HUDEP-2 (cell line): ENCODE measurements at regions not wholly inside any gene's neighbourhood (a gene's known extent, or its start where the extent isn't known, plus 50 kb on each side); places are given as distances from the start of the nearest gene placed in this dataset.
"Not testable (repeated sequence)": the region's sequence is repeated elsewhere in the genome, so short reads cannot be mapped to it uniquely, and the experiment has no call there.

Source experiments
- DNase-seq, 76 experiments: peaks; one replicate each; lab custom pipeline; 2025; ENCODE audit not compliant: unreplicated experiment in 76 of 76; lab: John Stamatoyannopoulos, UW

- DNase-seq, result no peak
Measured at GRCh38 chr1:58201492-58202106, 344.9 kb downstream of the OMA1 start.

- no peak for DNase-seq
Measured at GRCh38 chr1:58200437-58200836, 346.1 kb downstream of the OMA1 start.

- no peak for DNase-seq
Measured at GRCh38 chr1:58197811-58198210, 348.7 kb downstream of the OMA1 start.

- no peak for DNase-seq
Measured at GRCh38 chr1:58190267-58190988, 356.1 kb downstream of the OMA1 start.

- DNase-seq, result no peak
Measured at GRCh38 chr1:58189453-58189852, 357.1 kb downstream of the OMA1 start.

GRCh38 chr1:58183286-58183685, 363.2 kb downstream of the OMA1 start:
- no peak for DNase-seq

GRCh38 chr1:58180537-58180936, 366.0 kb downstream of the OMA1 start:
- DNase-seq, result no peak

- not testable (repeated sequence) for DNase-seq
Measured at GRCh38 chr1:58169160-58169559, 377.4 kb downstream of the OMA1 start.

- not testable (repeated sequence) for DNase-seq
Measured at GRCh38 chr1:58167131-58167530, 379.4 kb downstream of the OMA1 start.

- DNase-seq, result no peak
Measured at GRCh38 chr1:58166417-58166816, 380.1 kb downstream of the OMA1 start.

GRCh38 chr1:58165073-58165472, 381.5 kb downstream of the OMA1 start:
- no peak for DNase-seq

GRCh38 chr1:58162952-58163550, 383.5 kb downstream of the OMA1 start:
- peak in 19 of 76 experiments; percentile 0 to 47 (median 6) for DNase-seq

GRCh38 chr1:58159434-58159830, 387.1 kb downstream of the OMA1 start:
- no peak for DNase-seq

- no peak for DNase-seq
Measured at GRCh38 chr1:58158506-58159433, 387.8 kb downstream of the OMA1 start.

- no peak for DNase-seq
Measured at GRCh38 chr1:58158016-58158415, 388.5 kb downstream of the OMA1 start.

GRCh38 chr1:58157256-58157655, 389.3 kb downstream of the OMA1 start:
- no peak for DNase-seq

GRCh38 chr1:58156831-58157230, 389.7 kb downstream of the OMA1 start:
- no peak for DNase-seq

GRCh38 chr1:58156124-58156468, 390.4 kb downstream of the OMA1 start:
- no peak for DNase-seq

GRCh38 chr1:58155418-58156123, 391.0 kb downstream of the OMA1 start:
- peak in 19 of 76 experiments; percentile 0 to 29 (median 7) for DNase-seq

- DNase-seq, result no peak
Measured at GRCh38 chr1:58154256-58154655, 392.3 kb downstream of the OMA1 start.
